ENCODE measurements at regions not wholly inside any gene's neighbourhood (a gene's known extent, or its start where the extent isn't known, plus 50 kb on each side); places are given as distances from the start of the nearest gene placed in this dataset.
A peak's percentile ranks its signal among the peaks of the same experiment; 100 is the strongest.
"Not testable (repeated sequence)": the region's sequence is repeated elsewhere in the genome, so short reads cannot be mapped to it uniquely, and the experiment has no call there.

- no peaks in the 10 kb centered on the region for H3K9me3 ChIP-seq
- H3K4me2 ChIP-seq: no peak overlapping the region
- no peak for TF ChIP-seq Cebpa-rat (IDR thresholded peaks at IDR 0.05)
- no peak overlapping the region for H3K4me3 ChIP-seq
- H3K27me3 ChIP-seq: no peaks in the 10 kb centered on the region
- H3K27ac ChIP-seq: no peak overlapping the region
- no peaks in the 10 kb centered on the region for H3K36me3 ChIP-seq
- H3K9ac ChIP-seq: no peak overlapping the region
- no peaks in the 10 kb centered on the region for H4K20me1 ChIP-seq
- no peaks in the 10 kb centered on the region for H3K4me1 ChIP-seq
Measured at GRCh38 chr2:49306925-49307324, 152.6 kb upstream of the FSHR start.

- H3K27ac ChIP-seq, H3K36me3 ChIP-seq, H3K9me3 ChIP-seq: not testable (repeated sequence)
Measured at GRCh38 chr2:49298693-49299092, 144.4 kb upstream of the FSHR start.

GRCh38 chr2:49298230-49298629, 143.9 kb upstream of the FSHR start:
- Histone ChIP-seq H3K4me3 (no peak overlapping the region), H4K20me1 (no peaks in the 10 kb centered on the region), H3K9ac (no peak overlapping the region), H3K4me1 (no peaks in the 10 kb centered on the region), H3K27ac (no peak overlapping the region), H3K36me3 (no peaks in the 10 kb centered on the region), H3K27me3 (no peaks in the 10 kb centered on the region), H3K9me3 (no peaks in the 10 kb centered on the region), H3K4me2 (no peak overlapping the region)
- TF ChIP-seq Cebpa-rat (IDR thresholded peaks at IDR 0.05): peak; percentile 7; the same call in 1 of the 2 replicates

More at GRCh38 chr2:49298693-49299092, 144.4 kb upstream of the FSHR start:
- not testable (repeated sequence) for H3K4me2 ChIP-seq, H3K27me3 ChIP-seq, H3K4me3 ChIP-seq, H4K20me1 ChIP-seq, H3K4me1 ChIP-seq, H3K9ac ChIP-seq

- Histone ChIP-seq H3K4me2 (no peak overlapping the region), H3K4me3 (no peak overlapping the region), H3K9ac (no peak overlapping the region), H3K36me3 (no peaks in the 10 kb centered on the region), H3K27me3 (no peaks in the 10 kb centered on the region), H3K4me1 (no peaks in the 10 kb centered on the region), H3K27ac (no peak overlapping the region), H4K20me1 (no peaks in the 10 kb centered on the region), H3K9me3 (no peaks in the 10 kb centered on the region)
- TF ChIP-seq Cebpa-rat (IDR thresholded peaks at IDR 0.05): no peak
Measured at GRCh38 chr2:49296107-49296867, 142.0 kb upstream of the FSHR start.

- Histone ChIP-seq H3K27me3 (no peaks in the 10 kb centered on the region), H3K4me1 (no peaks in the 10 kb centered on the region), H3K9ac (no peak overlapping the region), H3K9me3 (no peaks in the 10 kb centered on the region), H3K4me2 (no peak overlapping the region), H4K20me1 (no peaks in the 10 kb centered on the region), H3K36me3 (no peaks in the 10 kb centered on the region), H3K4me3 (no peak overlapping the region), H3K27ac (no peak overlapping the region)
- no peak for TF ChIP-seq Cebpa-rat (IDR thresholded peaks at IDR 0.05)
Measured at GRCh38 chr2:49294225-49294624, 139.9 kb upstream of the FSHR start.

GRCh38 chr2:49291619-49292018, 137.3 kb upstream of the FSHR start:
- H3K4me3 ChIP-seq: no peak overlapping the region
- H3K4me1 ChIP-seq: no peaks in the 10 kb centered on the region
- no peaks in the 10 kb centered on the region for H3K36me3 ChIP-seq
- no peaks in the 10 kb centered on the region for H4K20me1 ChIP-seq
- H3K27me3 ChIP-seq: no peaks in the 10 kb centered on the region
- no peak overlapping the region for H3K9ac ChIP-seq
- TF ChIP-seq Cebpa-rat (IDR thresholded peaks at IDR 0.05): no peak
- no peaks in the 10 kb centered on the region for H3K9me3 ChIP-seq
- no peak overlapping the region for H3K27ac ChIP-seq
- H3K4me2 ChIP-seq: no peak overlapping the region

- no peak for TF ChIP-seq Cebpa-rat (IDR thresholded peaks at IDR 0.05)
- Histone ChIP-seq H3K4me1 (no peaks in the 10 kb centered on the region), H3K9me3 (no peaks in the 10 kb centered on the region), H4K20me1 (no peaks in the 10 kb centered on the region), H3K27ac (no peak overlapping the region), H3K27me3 (no peaks in the 10 kb centered on the region), H3K4me3 (no peak overlapping the region), H3K36me3 (no peaks in the 10 kb centered on the region), H3K9ac (no peak overlapping the region), H3K4me2 (no peak overlapping the region)
Measured at GRCh38 chr2:49289711-49290110, 135.4 kb upstream of the FSHR start.

GRCh38 chr2:49288902-49289700, 134.8 kb upstream of the FSHR start:
- TF ChIP-seq Cebpa-rat (IDR thresholded peaks at IDR 0.05): no peak

GRCh38 chr2:49288113-49288705, 133.9 kb upstream of the FSHR start:
- no peak for TF ChIP-seq Cebpa-rat (IDR thresholded peaks at IDR 0.05)
- no peak overlapping the region for H3K4me2 ChIP-seq
- no peaks in the 10 kb centered on the region for H4K20me1 ChIP-seq
- no peaks in the 10 kb centered on the region for H3K27me3 ChIP-seq
- H3K27ac ChIP-seq: no peak overlapping the region
- H3K36me3 ChIP-seq: no peaks in the 10 kb centered on the region
- H3K4me1 ChIP-seq: no peaks in the 10 kb centered on the region
- no peak overlapping the region for H3K4me3 ChIP-seq
- H3K9ac ChIP-seq: no peak overlapping the region
- H3K9me3 ChIP-seq: no peaks in the 10 kb centered on the region

More at GRCh38 chr2:49288902-49289700, 134.8 kb upstream of the FSHR start:
- H3K9me3 ChIP-seq: no peaks in the 10 kb centered on the region
- no peaks in the 10 kb centered on the region for H3K4me1 ChIP-seq
- H3K27ac ChIP-seq: no peak overlapping the region
- H3K36me3 ChIP-seq: no peaks in the 10 kb centered on the region
- no peaks in the 10 kb centered on the region for H3K27me3 ChIP-seq
- no peaks in the 10 kb centered on the region for H4K20me1 ChIP-seq
- H3K9ac ChIP-seq: no peak overlapping the region
- H3K4me3 ChIP-seq: no peak overlapping the region
- H3K4me2 ChIP-seq: no peak overlapping the region

- H4K20me1 ChIP-seq: no peaks in the 10 kb centered on the region
- H3K4me1 ChIP-seq: no peaks in the 10 kb centered on the region
- no peak overlapping the region for H3K27ac ChIP-seq
- H3K9ac ChIP-seq: no peak overlapping the region
- no peaks in the 10 kb centered on the region for H3K27me3 ChIP-seq
- no peak overlapping the region for H3K4me3 ChIP-seq
- H3K36me3 ChIP-seq: no peaks in the 10 kb centered on the region
- H3K4me2 ChIP-seq: no peak overlapping the region
- no peaks in the 10 kb centered on the region for H3K9me3 ChIP-seq
- TF ChIP-seq Cebpa-rat (IDR thresholded peaks at IDR 0.05): no peak
Measured at GRCh38 chr2:49286726-49287125, 132.4 kb upstream of the FSHR start.
